Heart right ventricle (tissue), 16 donors: ENCODE measurements at regions not wholly inside any gene's neighbourhood (a gene's known extent, or its start where the extent isn't known, plus 50 kb on each side); places are given as distances from the start of the nearest gene placed in this dataset.

Source experiments
- ATAC-seq, 8 donors: fragments of 200-7000 bp; cut with Tn5 transposase; one replicate each; pipeline ENCODE4 v1.9.1; 2020; ENCODE audit warnings: mild to moderate bottlenecking in 8 of 8, moderate library complexity in 8 of 8, moderate number of reproducible peaks in 1 of 8
- DNase-seq, 2 donors: peaks; one replicate each; pipeline ENCODE4 v3.0.0-alpha.2; 2020
- H3K27ac ChIP-seq, 10 donors: fragments of 200-600 bp; sonication (generic) in 2 of 10; one replicate each; pipeline versions ENCODE4 v1.5.0 to v1.8.0; 2020 to 2022; ENCODE audit warnings: mild to moderate bottlenecking in 3 of 10
- H3K27me3 ChIP-seq, 7 donors: fragments of 200-600 bp; one replicate each; pipeline ENCODE4 v1.8.0; 2021 to 2022; ENCODE audit warnings: mild to moderate bottlenecking in 2 of 7
- H3K36me3 ChIP-seq, 9 donors: fragments of 200-600 bp; sonication (generic) in 1 of 9; one replicate each; pipeline versions ENCODE4 v1.5.0 to v1.8.0; 2020 to 2022; ENCODE audit warnings: mild to moderate bottlenecking in 2 of 9
- H3K4me1 ChIP-seq, 9 donors: fragments of 200-600 bp; sonication (generic) in 1 of 9; one replicate each; pipeline versions ENCODE4 v1.5.0 to v1.8.0; 2020 to 2022; ENCODE audit warnings: mild to moderate bottlenecking in 4 of 9
- H3K4me3 ChIP-seq, 10 donors: fragments of 200-600 bp; sonication (generic) in 2 of 10; one replicate each; pipeline versions ENCODE4 v1.5.0 to v1.8.0; 2020 to 2022; ENCODE audit warnings: mild to moderate bottlenecking in 7 of 10, moderate library complexity in 2 of 10
- H3K9me3 ChIP-seq, 11 donors: fragments of 200-600 bp in 10 of 11; sonication (generic) in 2 of 11; one replicate each; pipeline versions ENCODE4 v1.5.0 to v1.8.0; 2013 to 2022; ENCODE audit warnings: mild to moderate bottlenecking in 2 of 11, control low read depth in 1 of 11, moderate library complexity in 1 of 11
- CTCF ChIP-seq, 9 donors: fragments of 200-600 bp; sonication (generic) in 2 of 9; IDR thresholded peaks; one replicate each; pipeline versions ENCODE4 v1.5.0 to v1.8.0; 2021 to 2022; ENCODE audit warnings: antibody characterized with exemption in 9 of 9, mild to moderate bottlenecking in 5 of 9, moderate library complexity in 1 of 9
- WGBS, 2 donors: extraction: QIAGEN DNeasy Blood & Tissue Kit; methylation state at CpG; one replicate each; pipeline ENCODE4 v1.1.7; 2013; ENCODE audit warnings: inconsistent platforms in 1 of 2; 5-methylcytosine and 5-hydroxymethylcytosine counted together
- intact Hi-C, 10 donors: fragments of 100-400 bp; cut with DNase I; formaldehyde crosslinking; loops; one replicate each; pipeline versions ENCODE4 v1.11.1 to v1.14.2; 2022
- donor health status: Arrhythmogenic right ventricular cardiomyopathy.
- donor health status: ischemic (EF 13 %, LVEDD 7.1; RV severe dilation, severe dysfunction).
- donor health status: healthy with polysubstance abuse.
- donor health status: DM: no; HTN: yes; CAD: no.
- donor health status: DM: no; HTN: no; CAD: no.
- donor health status: ischemic (EF 25% LVEDD 6.9; RV normal size, moderate dysfunction).
- donor health status: ischemic (EF 25% LVEDD 5.7; RV mildly dilated, moderate dysfunction).
- donor health status: healthy.
- donor health status: DM: yes; HTN: yes; CAD: no.
- donor health status: Ischemic cardiomyopathy.
- donor health status: ischemic (EF 35%, LVEDD 5.7; RV mildly dilated, moderate dysfunction).
- donor health status: nonischemic (EF 11% LVEDD 7.7; RV severe dilation, severe dysfunction).
- donor health status: DM: yes; HTN: yes; CAD: no.
- donor health status: PGD.
- donor health status: ischemic (EF 29% LVEDD 5.4; RV normal size, mild dysfunction).
- donor health status: nonischemic (EF 23%, LVEDD 6.1; RV moderate dilation, normal function).

- no peak for DNase-seq
- WGBS, 2 donors = 92% methylated on average over 2 of the region's 2 CpGs
- Histone ChIP-seq H3K9me3 (peaks cover 0 to 36% (median 0%) of the 10 kb centered on the region in 11 donors), H3K36me3 (no peaks in the 10 kb centered on the region), H3K4me3 (no peak overlapping the region), H3K27me3 (no peaks in the 10 kb centered on the region), H3K4me1 (no peaks in the 10 kb centered on the region), H3K27ac (no peak overlapping the region)
- ATAC-seq = no peak
- intact Hi-C loops = no loop called here
- TF ChIP-seq CTCF (IDR thresholded peaks at IDR 0.05) = no peak
Observed at GRCh38 chr6:106759112-106759511, 129.7 kb downstream of the QRSL1 start.

- intact Hi-C loops = no loop called here
- H3K4me3 ChIP-seq = no peak overlapping the region
- no peak for TF ChIP-seq CTCF (IDR thresholded peaks at IDR 0.05)
- H3K4me1 ChIP-seq = no peaks in the 10 kb centered on the region
- no peaks in the 10 kb centered on the region for H3K27me3 ChIP-seq
- 76 to 77% methylated on average over 16 of the region's 16 CpGs for WGBS, 2 donors
- DNase-seq (no peak), ATAC-seq (no peak)
- H3K36me3 ChIP-seq = no peaks in the 10 kb centered on the region
- H3K27ac ChIP-seq = no peak overlapping the region
- H3K9me3 ChIP-seq = peaks cover 0 to 34% (median 0%) of the 10 kb centered on the region in 11 donors
Observed at GRCh38 chr6:106757722-106758467, 128.5 kb downstream of the QRSL1 start.

GRCh38 chr6:106757267-106757666, 127.9 kb downstream of the QRSL1 start:
- no peak overlapping the region for H3K4me3 ChIP-seq
- WGBS, 2 donors = 52 to 77% methylated on average over 2 of the region's 2 CpGs
- no peaks in the 10 kb centered on the region for H3K27me3 ChIP-seq
- intact Hi-C loops = no loop called here
- H3K36me3 ChIP-seq = no peaks in the 10 kb centered on the region
- H3K27ac ChIP-seq = no peak overlapping the region
- DNase-seq (no peak), ATAC-seq (no peak)
- H3K4me1 ChIP-seq = no peaks in the 10 kb centered on the region
- H3K9me3 ChIP-seq = peaks cover 0 to 31% (median 0%) of the 10 kb centered on the region in 11 donors
- TF ChIP-seq CTCF (IDR thresholded peaks at IDR 0.05) = no peak

- intact Hi-C loops = no loop called here
- H3K36me3 ChIP-seq = no peaks in the 10 kb centered on the region
- no peaks in the 10 kb centered on the region for H3K4me1 ChIP-seq
- peaks cover 0 to 7% (median 0%) of the 10 kb centered on the region in 11 donors for H3K9me3 ChIP-seq
- H3K27me3 ChIP-seq = peaks cover 0 to 3% (median 0%) of the 10 kb centered on the region in 7 donors
- WGBS, 2 donors = 45 to 62% methylated on average over 5 of the region's 5 CpGs
- no peak for TF ChIP-seq CTCF (IDR thresholded peaks at IDR 0.05)
- ATAC-seq (no peak), DNase-seq (no peak)
- no peak overlapping the region for H3K27ac ChIP-seq
- H3K4me3 ChIP-seq = no peak overlapping the region
Observed at GRCh38 chr6:106754215-106754614, 124.8 kb downstream of the QRSL1 start.
